ENCODE measurements at regions not wholly inside any gene's neighbourhood (a gene's known extent, or its start where the extent isn't known, plus 50 kb on each side); places are given as distances from the start of the nearest gene placed in this dataset.

DNA sequence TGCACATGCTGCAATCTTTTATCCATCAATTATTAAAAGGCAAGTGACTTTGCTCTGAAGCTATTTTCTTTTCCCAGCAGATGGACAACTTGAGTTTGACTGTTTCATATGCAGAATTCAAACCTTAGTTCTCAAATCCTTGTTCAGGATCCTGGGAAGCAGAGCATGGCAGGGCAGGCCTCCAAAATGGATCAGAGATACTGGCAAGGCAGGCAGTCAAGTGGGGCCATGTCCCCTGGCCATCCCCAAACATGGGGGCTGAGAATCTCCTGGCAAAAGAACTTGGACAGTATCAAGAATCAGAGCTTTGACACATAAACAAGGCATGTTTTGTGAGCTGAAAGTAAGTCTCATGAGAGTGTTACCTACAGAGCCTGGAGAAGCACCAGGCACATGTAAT, 122.9 kb upstream of the CTNNB1 start:
- H3K36me3 ChIP-seq (ENCODE audit: insufficient read depth, low read length): no peaks in the 10 kb centered on the region
- CTCF ChIA-PET: no interaction called here
- no peak overlapping the region for H3K4me3 ChIP-seq (ENCODE audit: low read length)
- POLR2A ChIA-PET: no interaction called here
- no peaks in the 10 kb centered on the region for H3K4me1 ChIP-seq (ENCODE audit: insufficient read depth, low read length)
- Mint-ChIP-seq H3K4me1 (no peaks in the 10 kb centered on the region), H3K27ac (no peak overlapping the region), H3K9me3 (no peaks in the 10 kb centered on the region), H3K27me3 (peaks cover 12 to 14% of the 10 kb centered on the region in 2 donors), H3K36me3 (no peaks in the 10 kb centered on the region), H3K4me3 (no peak overlapping the region)
- no peak for DNase-seq
- H3K27me3 ChIP-seq (ENCODE audit: insufficient read depth, low read length, poor library complexity, severe bottlenecking): no peaks in the 10 kb centered on the region
- H3K27ac ChIP-seq (ENCODE audit: low read depth, low read length): no peak overlapping the region
- no peaks in the 10 kb centered on the region for H3K9me3 ChIP-seq (ENCODE audit: low read length)

DNA sequence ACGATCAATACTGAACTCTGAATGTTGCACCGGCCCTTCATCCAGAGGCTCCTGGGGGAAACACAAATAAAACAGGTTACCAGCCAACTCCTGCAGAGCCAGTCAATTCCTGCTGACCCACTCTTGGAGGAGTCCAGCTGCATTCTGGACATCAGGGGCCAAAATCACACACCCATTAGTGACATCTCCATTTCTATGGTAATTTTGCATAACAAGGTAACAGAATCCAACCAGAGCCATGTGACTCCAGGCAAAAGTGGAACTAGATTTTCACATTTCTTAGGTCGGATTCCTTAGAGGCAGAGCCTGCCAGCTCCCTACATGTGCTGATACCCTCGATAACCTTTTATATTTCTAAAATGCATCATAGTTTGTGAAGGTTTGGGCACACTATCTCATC, 119.2 kb upstream of the CTNNB1 start:
- Mint-ChIP-seq H3K4me3 (no peak overlapping the region), H3K9me3 (no peaks in the 10 kb centered on the region), H3K36me3 (no peaks in the 10 kb centered on the region), H3K27ac (no peak overlapping the region), H3K27me3 (peaks cover 9 to 19% of the 10 kb centered on the region in 2 donors), H3K4me1 (no peaks in the 10 kb centered on the region)
- no peaks in the 10 kb centered on the region for H3K4me1 ChIP-seq (ENCODE audit: insufficient read depth, low read length)
- H3K9me3 ChIP-seq (ENCODE audit: low read length): no peaks in the 10 kb centered on the region
- no peak for DNase-seq
- CTCF ChIA-PET: no interaction called here
- H3K4me3 ChIP-seq (ENCODE audit: low read length): no peak overlapping the region
- POLR2A ChIA-PET: no interaction called here
- no peaks in the 10 kb centered on the region for H3K27me3 ChIP-seq (ENCODE audit: insufficient read depth, low read length, poor library complexity, severe bottlenecking)
- H3K36me3 ChIP-seq (ENCODE audit: insufficient read depth, low read length): no peaks in the 10 kb centered on the region
- H3K27ac ChIP-seq (ENCODE audit: low read depth, low read length): no peak overlapping the region

DNA sequence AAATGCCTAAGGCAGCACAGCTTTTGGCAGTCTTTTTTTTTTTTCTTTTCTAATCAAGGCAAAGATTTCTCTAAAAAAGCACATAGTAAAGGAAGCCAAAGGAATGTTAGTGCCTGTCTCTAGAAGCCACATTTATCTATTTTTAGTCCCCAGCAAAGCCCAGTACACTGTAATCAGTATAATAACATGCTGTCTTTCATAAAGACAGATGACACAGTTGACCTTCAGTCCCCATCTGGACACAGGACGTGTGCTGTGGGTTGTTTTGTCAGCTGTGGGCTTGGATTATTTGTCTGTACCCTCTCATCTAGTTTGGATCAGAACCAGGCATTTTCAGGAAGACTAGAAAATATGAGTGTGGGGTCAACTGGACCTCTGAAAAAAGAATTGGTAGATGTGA, 110.4 kb upstream of the CTNNB1 start:
- ChIA-PET CTCF (interaction anchor here (1.1 kb wide), 1 partner anchor 12 kb away, joined by 3 read pairs; no protein-coding TSS in a partner anchor), POLR2A (no interaction called here)
- no peak overlapping the region for H3K4me3 ChIP-seq (ENCODE audit: low read length)
- H3K4me3 Mint-ChIP-seq: no peak overlapping the region
- H3K36me3 Mint-ChIP-seq: no peaks in the 10 kb centered on the region
- H3K9me3 Mint-ChIP-seq: no peaks in the 10 kb centered on the region
- no peaks in the 10 kb centered on the region for H3K4me1 ChIP-seq (ENCODE audit: insufficient read depth, low read length)
- peaks cover 6 to 10% of the 10 kb centered on the region in 2 donors for H3K27me3 Mint-ChIP-seq
- no peak for DNase-seq
- no peaks in the 10 kb centered on the region for H3K27me3 ChIP-seq (ENCODE audit: insufficient read depth, low read length, poor library complexity, severe bottlenecking)
- no peak overlapping the region for H3K27ac Mint-ChIP-seq
- no peaks in the 10 kb centered on the region for H3K36me3 ChIP-seq (ENCODE audit: insufficient read depth, low read length)
- H3K9me3 ChIP-seq (ENCODE audit: low read length): no peaks in the 10 kb centered on the region
- no peak overlapping the region for H3K27ac ChIP-seq (ENCODE audit: low read depth, low read length)
- H3K4me1 Mint-ChIP-seq: no peaks in the 10 kb centered on the region

DNA sequence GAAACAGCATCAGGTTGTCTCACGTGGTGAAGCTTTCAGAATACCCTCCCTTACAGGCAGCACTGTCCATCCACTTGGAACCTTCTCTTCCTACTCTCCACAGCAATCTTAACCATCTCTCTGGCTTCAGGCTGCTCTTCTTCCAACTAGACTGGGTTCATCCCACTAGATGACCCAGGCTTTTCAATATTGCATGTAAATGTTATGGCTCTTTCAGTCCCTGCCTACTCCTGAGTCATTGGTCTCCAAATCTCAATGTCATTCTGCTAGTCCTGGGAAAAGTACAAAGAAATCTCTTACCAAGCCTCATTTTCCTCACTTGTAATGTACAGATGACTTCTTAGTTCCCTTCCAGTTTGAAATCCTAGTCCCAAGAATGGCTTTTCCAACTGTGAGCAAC, 109.7 kb upstream of the CTNNB1 start:
- H3K4me1 Mint-ChIP-seq: no peaks in the 10 kb centered on the region
- no peaks in the 10 kb centered on the region for H3K9me3 ChIP-seq (ENCODE audit: low read length)
- ChIA-PET POLR2A (no interaction called here), CTCF (no interaction called here)
- H3K4me1 ChIP-seq (ENCODE audit: insufficient read depth, low read length): no peaks in the 10 kb centered on the region
- H3K36me3 ChIP-seq (ENCODE audit: insufficient read depth, low read length): no peaks in the 10 kb centered on the region
- no peak overlapping the region for H3K4me3 ChIP-seq (ENCODE audit: low read length)
- H3K27ac ChIP-seq (ENCODE audit: low read depth, low read length): no peak overlapping the region
- peaks cover 6 to 10% of the 10 kb centered on the region in 2 donors for H3K27me3 Mint-ChIP-seq
- no peak for DNase-seq
- peaks cover 0 to 2% (median 0%) of the 10 kb centered on the region in 5 donors for H3K9me3 Mint-ChIP-seq
- no peaks in the 10 kb centered on the region for H3K36me3 Mint-ChIP-seq
- no peaks in the 10 kb centered on the region for H3K27me3 ChIP-seq (ENCODE audit: insufficient read depth, low read length, poor library complexity, severe bottlenecking)
- H3K4me3 Mint-ChIP-seq: no peak overlapping the region
- H3K27ac Mint-ChIP-seq: no peak overlapping the region

DNA sequence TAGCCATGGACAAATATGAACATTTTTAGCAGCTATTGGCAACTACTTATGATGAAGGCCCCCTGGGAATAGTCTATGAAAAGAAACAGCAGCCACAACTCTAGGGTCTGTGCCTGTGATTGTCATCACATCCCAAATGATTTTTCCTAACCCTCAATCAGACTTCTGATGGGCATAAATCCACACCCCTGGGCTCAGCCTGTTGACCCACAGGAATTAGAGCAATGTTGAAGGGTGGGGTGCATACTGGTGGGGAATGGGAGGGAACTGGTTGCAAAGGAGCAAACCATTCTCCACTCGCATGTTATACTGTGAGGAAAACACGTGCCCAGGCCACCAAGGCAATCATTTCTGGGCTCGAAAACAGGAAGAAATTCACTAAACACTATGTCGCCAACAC, 106.5 kb upstream of the CTNNB1 start:
- H3K4me1 ChIP-seq (ENCODE audit: insufficient read depth, low read length): no peaks in the 10 kb centered on the region
- H3K4me3 Mint-ChIP-seq: no peak overlapping the region
- no peak overlapping the region for H3K27ac Mint-ChIP-seq
- no peaks in the 10 kb centered on the region for H3K36me3 ChIP-seq (ENCODE audit: insufficient read depth, low read length)
- no peak overlapping the region for H3K27ac ChIP-seq (ENCODE audit: low read depth, low read length)
- H3K9me3 Mint-ChIP-seq: peaks cover 0 to 2% (median 0%) of the 10 kb centered on the region in 5 donors
- no peaks in the 10 kb centered on the region for H3K4me1 Mint-ChIP-seq
- no peak overlapping the region for H3K4me3 ChIP-seq (ENCODE audit: low read length)
- H3K27me3 ChIP-seq (ENCODE audit: insufficient read depth, low read length, poor library complexity, severe bottlenecking): no peaks in the 10 kb centered on the region
- POLR2A ChIA-PET: no interaction called here
- no peaks in the 10 kb centered on the region for H3K36me3 Mint-ChIP-seq
- peaks cover 0 to 4% of the 10 kb centered on the region in 2 donors for H3K27me3 Mint-ChIP-seq
- CTCF ChIA-PET: no interaction called here
- DNase-seq: no peak
- no peaks in the 10 kb centered on the region for H3K9me3 ChIP-seq (ENCODE audit: low read length)

DNA sequence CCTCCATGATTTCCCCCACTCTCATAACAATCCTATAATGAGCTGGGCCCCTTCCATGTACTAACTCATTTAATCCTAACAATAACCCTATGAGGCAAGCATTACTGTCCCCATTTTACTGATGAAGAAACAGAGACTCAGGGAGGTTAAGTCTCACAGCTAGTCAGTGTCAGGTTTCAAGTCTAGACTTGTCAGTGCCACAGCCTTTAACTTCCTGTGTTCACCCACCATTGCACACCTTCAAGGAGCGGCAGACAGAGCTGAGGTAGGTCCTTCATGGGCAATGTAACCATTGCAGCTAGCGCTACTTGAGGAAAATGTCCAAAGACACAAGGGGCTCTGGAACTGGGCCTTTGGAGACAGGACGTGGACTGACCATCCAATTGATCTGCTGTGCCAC, 105.8 kb upstream of the CTNNB1 start:
- CTCF ChIA-PET: no interaction called here
- POLR2A ChIA-PET: no interaction called here

DNA sequence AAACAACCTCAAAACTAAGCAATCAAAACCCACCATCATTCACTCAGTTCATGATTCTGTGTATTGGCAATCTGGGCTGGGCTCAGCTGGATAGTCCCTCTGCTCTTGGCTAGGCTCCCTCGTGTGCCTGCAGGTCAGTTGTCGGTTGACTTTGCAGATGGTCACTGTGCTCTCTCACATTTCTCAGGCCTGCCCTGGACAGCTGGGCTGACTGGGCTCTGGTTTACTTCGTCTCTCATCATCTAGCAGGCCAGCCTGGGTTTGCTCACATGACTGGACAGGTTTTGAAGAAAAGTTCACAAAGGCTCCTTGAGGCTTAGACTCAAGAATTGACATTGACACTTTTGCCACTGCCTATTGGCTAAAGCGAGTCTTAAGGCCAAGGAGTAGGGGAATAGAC, 105.0 kb upstream of the CTNNB1 start:
- Histone ChIP-seq H3K9me3 (ENCODE audit: low read length) (no peaks in the 10 kb centered on the region), H3K27ac (ENCODE audit: low read depth, low read length) (no peak overlapping the region), H3K4me1 (ENCODE audit: insufficient read depth, low read length) (no peaks in the 10 kb centered on the region), H3K27me3 (ENCODE audit: insufficient read depth, low read length, poor library complexity, severe bottlenecking) (no peaks in the 10 kb centered on the region), H3K36me3 (ENCODE audit: insufficient read depth, low read length) (no peaks in the 10 kb centered on the region), H3K4me3 (ENCODE audit: low read length) (no peak overlapping the region)
- H3K27me3 Mint-ChIP-seq: no peaks in the 10 kb centered on the region
- no peak overlapping the region for H3K27ac Mint-ChIP-seq
- ChIA-PET POLR2A (no interaction called here), CTCF (no interaction called here)
- H3K4me1 Mint-ChIP-seq: no peaks in the 10 kb centered on the region
- no peak overlapping the region for H3K4me3 Mint-ChIP-seq
- no peaks in the 10 kb centered on the region for H3K36me3 Mint-ChIP-seq
- peaks cover 0 to 2% (median 0%) of the 10 kb centered on the region in 5 donors for H3K9me3 Mint-ChIP-seq
- DNase-seq: no peak

More for the DNA sequence above, 105.8 kb upstream of the CTNNB1 start:
- no peak for DNase-seq
- peaks cover 0 to under 1% of the 10 kb centered on the region in 2 donors for H3K27me3 Mint-ChIP-seq
- Histone ChIP-seq H3K27ac (ENCODE audit: low read depth, low read length) (no peak overlapping the region), H3K4me1 (ENCODE audit: insufficient read depth, low read length) (no peaks in the 10 kb centered on the region), H3K9me3 (ENCODE audit: low read length) (no peaks in the 10 kb centered on the region), H3K36me3 (ENCODE audit: insufficient read depth, low read length) (no peaks in the 10 kb centered on the region), H3K4me3 (ENCODE audit: low read length) (no peak overlapping the region), H3K27me3 (ENCODE audit: insufficient read depth, low read length, poor library complexity, severe bottlenecking) (no peaks in the 10 kb centered on the region)
- no peaks in the 10 kb centered on the region for H3K4me1 Mint-ChIP-seq
- H3K27ac Mint-ChIP-seq: no peak overlapping the region
- no peaks in the 10 kb centered on the region for H3K36me3 Mint-ChIP-seq
- peaks cover 0 to 2% (median 0%) of the 10 kb centered on the region in 5 donors for H3K9me3 Mint-ChIP-seq
- H3K4me3 Mint-ChIP-seq: no peak overlapping the region

DNA sequence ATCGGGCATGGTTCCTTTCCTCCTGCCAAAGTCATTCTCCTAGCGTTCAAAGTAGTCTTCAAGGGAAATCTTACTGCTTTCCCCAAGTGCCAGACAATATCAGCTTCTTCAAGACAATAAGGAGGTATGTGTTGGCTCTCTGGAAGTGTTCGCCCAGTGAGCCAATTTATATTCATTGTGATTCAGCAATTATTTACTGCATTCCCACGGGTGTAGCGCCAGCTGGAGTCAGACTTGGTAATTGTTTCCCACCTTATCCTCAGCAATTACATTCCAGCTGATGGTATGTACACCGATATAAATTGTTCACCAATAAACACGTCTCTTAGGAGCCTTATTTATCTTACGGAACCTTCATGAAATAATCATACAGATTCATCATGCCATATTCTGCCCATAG, 103.6 kb upstream of the CTNNB1 start:
- peaks cover 0 to 2% (median 0%) of the 10 kb centered on the region in 5 donors for H3K9me3 Mint-ChIP-seq
- H3K4me3 Mint-ChIP-seq: no peak overlapping the region
- CTCF ChIA-PET: no interaction called here
- Histone ChIP-seq H3K4me3 (ENCODE audit: low read length) (no peak overlapping the region), H3K27me3 (ENCODE audit: insufficient read depth, low read length, poor library complexity, severe bottlenecking) (no peaks in the 10 kb centered on the region), H3K9me3 (ENCODE audit: low read length) (no peaks in the 10 kb centered on the region), H3K27ac (ENCODE audit: low read depth, low read length) (no peak overlapping the region), H3K36me3 (ENCODE audit: insufficient read depth, low read length) (no peaks in the 10 kb centered on the region), H3K4me1 (ENCODE audit: insufficient read depth, low read length) (no peaks in the 10 kb centered on the region)
- H3K36me3 Mint-ChIP-seq: no peaks in the 10 kb centered on the region
- DNase-seq: no peak
- H3K27ac Mint-ChIP-seq: peak overlapping the region in 1 of 8 donors; percentile 10
- no peaks in the 10 kb centered on the region for H3K27me3 Mint-ChIP-seq
- POLR2A ChIA-PET: no interaction called here
- no peaks in the 10 kb centered on the region for H3K4me1 Mint-ChIP-seq

DNA sequence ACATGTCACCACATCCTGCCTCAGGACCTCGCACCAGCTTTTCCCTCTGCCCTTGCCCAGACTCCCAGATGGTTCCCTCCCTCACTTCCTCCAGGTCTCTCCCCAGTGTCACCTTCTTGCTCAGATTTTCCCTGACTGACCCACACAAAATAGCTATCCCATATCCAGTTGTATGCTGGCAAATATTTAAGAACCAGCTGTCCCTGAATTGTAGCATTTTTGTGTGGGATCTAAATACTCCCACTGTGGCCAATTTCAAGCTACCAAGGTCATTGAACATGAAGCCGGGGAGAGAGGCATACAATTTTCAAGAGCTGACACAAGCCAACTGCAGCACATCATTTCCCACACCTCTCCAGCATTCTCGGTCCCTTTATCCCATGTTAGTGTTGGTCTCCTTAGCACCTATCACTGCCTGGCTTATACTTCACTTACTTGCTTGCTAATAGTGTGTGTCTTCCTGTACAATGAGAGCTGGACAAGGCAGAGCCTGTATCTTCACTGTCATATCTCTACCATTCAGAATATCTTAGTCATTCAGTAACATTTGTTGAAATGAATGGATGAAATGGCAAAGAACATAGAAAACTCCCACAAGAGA, 101.3 kb upstream of the CTNNB1 start:
- Histone ChIP-seq H3K9me3 (ENCODE audit: low read length) (no peaks in the 10 kb centered on the region), H3K4me1 (ENCODE audit: insufficient read depth, low read length) (no peaks in the 10 kb centered on the region), H3K27ac (ENCODE audit: low read depth, low read length) (no peak overlapping the region), H3K36me3 (ENCODE audit: insufficient read depth, low read length) (no peaks in the 10 kb centered on the region), H3K4me3 (ENCODE audit: low read length) (no peak overlapping the region), H3K27me3 (ENCODE audit: insufficient read depth, low read length, poor library complexity, severe bottlenecking) (no peaks in the 10 kb centered on the region)
- Mint-ChIP-seq H3K4me1 (no peaks in the 10 kb centered on the region), H3K27me3 (no peaks in the 10 kb centered on the region), H3K4me3 (no peak overlapping the region), H3K27ac (no peak overlapping the region), H3K36me3 (no peaks in the 10 kb centered on the region), H3K9me3 (peaks cover 0 to 2% (median 0%) of the 10 kb centered on the region in 5 donors)
- ChIA-PET CTCF (no interaction called here), POLR2A (no interaction called here)
- no peak for DNase-seq
